Activated naive CD4-positive, alpha-beta T cell treated with anti-CD3 and anti-CD28 coated beads, Interleukin-2, amount 50 U/mL, for 24 hours (primary cell): ENCODE measurements at regions not wholly inside any gene's neighbourhood (a gene's known extent, or its start where the extent isn't known, plus 50 kb on each side); places are given as distances from the start of the nearest gene placed in this dataset.

Experiments
- H3K27ac Mint-ChIP-seq: one replicate; pipeline ENCODE4 v1.8.0; 2021; ENCODE audit warnings: mild to moderate bottlenecking, mixed read lengths
- H3K27me3 Mint-ChIP-seq: one replicate; pipeline ENCODE4 v1.8.0; 2021; ENCODE audit warnings: mixed read lengths
- H3K36me3 Mint-ChIP-seq: one replicate; pipeline ENCODE4 v1.8.0; 2021; ENCODE audit warnings: mixed read lengths
- H3K4me1 Mint-ChIP-seq: one replicate; pipeline ENCODE4 v1.8.0; 2021; ENCODE audit warnings: mixed read lengths
- H3K4me3 Mint-ChIP-seq: one replicate; pipeline ENCODE4 v1.8.0; 2021; ENCODE audit warnings: mild to moderate bottlenecking, mixed read lengths
- H3K9me3 Mint-ChIP-seq: one replicate; pipeline ENCODE4 v1.8.0; 2021; ENCODE audit warnings: mixed read lengths

GRCh38 chr7:114130866-114131265 is 212.1 kb upstream of the PPP1R3A start:
- Mint-ChIP-seq H3K9me3 (peaks cover 5% of the 10 kb centered on the region), H3K27ac (no peak overlapping the region), H3K36me3 (no peaks in the 10 kb centered on the region), H3K4me1 (no peaks in the 10 kb centered on the region), H3K4me3 (no peak overlapping the region), H3K27me3 (no peaks in the 10 kb centered on the region)

GRCh38 chr7:114128880-114129279 is 210.1 kb upstream of the PPP1R3A start:
- Mint-ChIP-seq H3K9me3 (peaks cover 5% of the 10 kb centered on the region), H3K36me3 (no peaks in the 10 kb centered on the region), H3K4me1 (no peaks in the 10 kb centered on the region)

GRCh38 chr7:114126095-114126494 is 207.3 kb upstream of the PPP1R3A start:
- Mint-ChIP-seq H3K27me3 (peaks cover 1% of the 10 kb centered on the region), H3K4me3 (no peak overlapping the region), H3K36me3 (no peaks in the 10 kb centered on the region), H3K4me1 (no peaks in the 10 kb centered on the region), H3K9me3 (no peaks in the 10 kb centered on the region), H3K27ac (no peak overlapping the region)

More at GRCh38 chr7:114128880-114129279, 210.1 kb upstream of the PPP1R3A start:
- Mint-ChIP-seq H3K27ac (no peak overlapping the region), H3K27me3 (peaks cover 1% of the 10 kb centered on the region), H3K4me3 (no peak overlapping the region)

- no peaks in the 10 kb centered on the region for H3K27me3 Mint-ChIP-seq
- H3K4me3 Mint-ChIP-seq, result no peak overlapping the region
- no peaks in the 10 kb centered on the region for H3K9me3 Mint-ChIP-seq
- no peaks in the 10 kb centered on the region for H3K36me3 Mint-ChIP-seq
- no peaks in the 10 kb centered on the region for H3K4me1 Mint-ChIP-seq
- H3K27ac Mint-ChIP-seq, result no peak overlapping the region
These were observed 194.0 kb upstream of the PPP1R3A start for GRCh38 chr7:114112806-114113205.

- H3K36me3 Mint-ChIP-seq, result no peaks in the 10 kb centered on the region
- no peaks in the 10 kb centered on the region for H3K27me3 Mint-ChIP-seq
- H3K4me1 Mint-ChIP-seq, result no peaks in the 10 kb centered on the region
- no peak overlapping the region for H3K27ac Mint-ChIP-seq
- no peak overlapping the region for H3K4me3 Mint-ChIP-seq
- H3K9me3 Mint-ChIP-seq, result no peaks in the 10 kb centered on the region
These were observed 191.9 kb upstream of the PPP1R3A start for GRCh38 chr7:114110666-114111065.

GRCh38 chr7:114109721-114110120 is 190.9 kb upstream of the PPP1R3A start:
- H3K4me3 Mint-ChIP-seq, result no peak overlapping the region
- no peaks in the 10 kb centered on the region for H3K27me3 Mint-ChIP-seq
- no peaks in the 10 kb centered on the region for H3K4me1 Mint-ChIP-seq
- H3K36me3 Mint-ChIP-seq, result no peaks in the 10 kb centered on the region
- H3K9me3 Mint-ChIP-seq, result no peaks in the 10 kb centered on the region
- H3K27ac Mint-ChIP-seq, result no peak overlapping the region

- Mint-ChIP-seq H3K27ac (no peak overlapping the region), H3K4me3 (no peak overlapping the region), H3K9me3 (no peaks in the 10 kb centered on the region), H3K27me3 (no peaks in the 10 kb centered on the region), H3K4me1 (no peaks in the 10 kb centered on the region), H3K36me3 (no peaks in the 10 kb centered on the region)
These were observed 190.5 kb upstream of the PPP1R3A start for GRCh38 chr7:114109304-114109703.

GRCh38 chr7:114108510-114108909 is 189.7 kb upstream of the PPP1R3A start:
- H3K4me3 Mint-ChIP-seq, result no peak overlapping the region
- H3K36me3 Mint-ChIP-seq, result no peaks in the 10 kb centered on the region
- no peaks in the 10 kb centered on the region for H3K9me3 Mint-ChIP-seq
- no peak overlapping the region for H3K27ac Mint-ChIP-seq
- no peaks in the 10 kb centered on the region for H3K4me1 Mint-ChIP-seq
- H3K27me3 Mint-ChIP-seq, result no peaks in the 10 kb centered on the region

- Mint-ChIP-seq H3K27ac (no peak overlapping the region), H3K9me3 (no peaks in the 10 kb centered on the region)
These were observed 188.7 kb upstream of the PPP1R3A start for GRCh38 chr7:114107522-114107921.

GRCh38 chr7:114104035-114104434 is 185.2 kb upstream of the PPP1R3A start:
- Mint-ChIP-seq H3K27me3 (no peaks in the 10 kb centered on the region), H3K27ac (no peak overlapping the region), H3K4me3 (no peak overlapping the region), H3K9me3 (no peaks in the 10 kb centered on the region), H3K36me3 (no peaks in the 10 kb centered on the region), H3K4me1 (no peaks in the 10 kb centered on the region)

More at GRCh38 chr7:114107522-114107921, 188.7 kb upstream of the PPP1R3A start:
- H3K36me3 Mint-ChIP-seq, result no peaks in the 10 kb centered on the region
- H3K4me1 Mint-ChIP-seq, result no peaks in the 10 kb centered on the region
- H3K27me3 Mint-ChIP-seq, result no peaks in the 10 kb centered on the region
- no peak overlapping the region for H3K4me3 Mint-ChIP-seq

- H3K4me3 Mint-ChIP-seq, result no peak overlapping the region
- no peak overlapping the region for H3K27ac Mint-ChIP-seq
- no peaks in the 10 kb centered on the region for H3K27me3 Mint-ChIP-seq
- peaks cover under 1% of the 10 kb centered on the region for H3K9me3 Mint-ChIP-seq
- no peaks in the 10 kb centered on the region for H3K4me1 Mint-ChIP-seq
- H3K36me3 Mint-ChIP-seq, result no peaks in the 10 kb centered on the region
These were observed 184.2 kb upstream of the PPP1R3A start for GRCh38 chr7:114102996-114103395.

- H3K9me3 Mint-ChIP-seq, result peaks cover 8% of the 10 kb centered on the region
- H3K36me3 Mint-ChIP-seq, result no peaks in the 10 kb centered on the region
- H3K27ac Mint-ChIP-seq, result no peak overlapping the region
- no peak overlapping the region for H3K4me3 Mint-ChIP-seq
- no peaks in the 10 kb centered on the region for H3K4me1 Mint-ChIP-seq
- no peaks in the 10 kb centered on the region for H3K27me3 Mint-ChIP-seq
These were observed 183.3 kb upstream of the PPP1R3A start for GRCh38 chr7:114102131-114102530.

GRCh38 chr7:114100810-114101209 is 182.0 kb upstream of the PPP1R3A start:
- Mint-ChIP-seq H3K36me3 (no peaks in the 10 kb centered on the region), H3K27ac (no peak overlapping the region), H3K4me1 (no peaks in the 10 kb centered on the region), H3K4me3 (no peak overlapping the region), H3K27me3 (peaks cover 2% of the 10 kb centered on the region), H3K9me3 (peaks cover 8% of the 10 kb centered on the region)

- peaks cover 3% of the 10 kb centered on the region for H3K27me3 Mint-ChIP-seq
- no peaks in the 10 kb centered on the region for H3K4me1 Mint-ChIP-seq
- H3K9me3 Mint-ChIP-seq, result peaks cover 8% of the 10 kb centered on the region
- no peak overlapping the region for H3K4me3 Mint-ChIP-seq
- no peak overlapping the region for H3K27ac Mint-ChIP-seq
- no peaks in the 10 kb centered on the region for H3K36me3 Mint-ChIP-seq
These were observed 180.5 kb upstream of the PPP1R3A start for GRCh38 chr7:114099337-114099736.

GRCh38 chr7:114095885-114096284 is 177.1 kb upstream of the PPP1R3A start:
- no peaks in the 10 kb centered on the region for H3K36me3 Mint-ChIP-seq
- peaks cover 9% of the 10 kb centered on the region for H3K27me3 Mint-ChIP-seq
- H3K27ac Mint-ChIP-seq, result no peak overlapping the region
- peaks cover 8% of the 10 kb centered on the region for H3K9me3 Mint-ChIP-seq
- H3K4me1 Mint-ChIP-seq, result no peaks in the 10 kb centered on the region
- H3K4me3 Mint-ChIP-seq, result no peak overlapping the region

- Mint-ChIP-seq H3K36me3 (no peaks in the 10 kb centered on the region), H3K27ac (no peak overlapping the region), H3K4me1 (peaks cover 29% of the 10 kb centered on the region), H3K4me3 (no peak overlapping the region), H3K27me3 (peaks cover 40% of the 10 kb centered on the region), H3K9me3 (no peaks in the 10 kb centered on the region)
These were observed 169.7 kb upstream of the PPP1R3A start for GRCh38 chr7:114088470-114088940.
